ENCODE measurements at regions not wholly inside any gene's neighbourhood (a gene's known extent, or its start where the extent isn't known, plus 50 kb on each side); places are given as distances from the start of the nearest gene placed in this dataset.

GRCh38 chr1:81498471-81499462 is 302.0 kb upstream of the ADGRL2 start:
- Histone ChIP-seq H3K27me3 (replicated peaks; ENCODE audit: insufficient read depth) (no peaks in the 10 kb centered on the region), H3K4me1 (replicated peaks) (no peaks in the 10 kb centered on the region), H3K27ac (no peak overlapping the region), H3K9me3 (no peaks in the 10 kb centered on the region), H3K36me3 (no peaks in the 10 kb centered on the region), H3K4me3 (no peak overlapping the region)
- no peak for DNase-seq (ENCODE audit: low spot score)
- TF ChIP-seq CTCF (IDR thresholded peaks at IDR 0.05) (no peak), POLR2A (IDR thresholded peaks at IDR 0.05) (no peak)
- intact Hi-C loops (cut with DNase I) = no loop called here
- WGBS = 14% methylated on average over 5 of the region's 5 CpGs

GRCh38 chr1:81496349-81496748 is 304.4 kb upstream of the ADGRL2 start:
- H3K4me3 ChIP-seq = no peak overlapping the region
- no peak overlapping the region for H3K27ac ChIP-seq
- WGBS = 48% methylated on average over 2 of the region's 2 CpGs
- TF ChIP-seq POLR2AphosphoS5 (IDR thresholded peaks at IDR 0.05) (no peak), CTCF (IDR thresholded peaks at IDR 0.05) (no peak), POLR2A (IDR thresholded peaks at IDR 0.05) (no peak)
- no peaks in the 10 kb centered on the region for H3K27me3 ChIP-seq (replicated peaks; ENCODE audit: insufficient read depth)
- no peak for DNase-seq (ENCODE audit: low spot score)
- no peaks in the 10 kb centered on the region for H3K36me3 ChIP-seq
- no peaks in the 10 kb centered on the region for H3K9me3 ChIP-seq
- H3K4me1 ChIP-seq (replicated peaks) = no peaks in the 10 kb centered on the region
- intact Hi-C loops (cut with DNase I) = no loop called here

- intact Hi-C loops (cut with DNase I) = no loop called here
- Histone ChIP-seq H3K9me3 (no peaks in the 10 kb centered on the region), H3K36me3 (no peaks in the 10 kb centered on the region), H3K4me3 (no peak overlapping the region), H3K27ac (no peak overlapping the region), H3K4me1 (replicated peaks) (no peaks in the 10 kb centered on the region), H3K27me3 (replicated peaks; ENCODE audit: insufficient read depth) (no peaks in the 10 kb centered on the region)
- DNase-seq (ENCODE audit: low spot score) = no peak
- 61% methylated on average over 5 of the region's 5 CpGs for WGBS
- TF ChIP-seq POLR2AphosphoS5 (IDR thresholded peaks at IDR 0.05) (no peak), POLR2A (IDR thresholded peaks at IDR 0.05) (no peak)
Measured at GRCh38 chr1:81493102-81493869, 307.4 kb upstream of the ADGRL2 start.

GRCh38 chr1:81492628-81493027 is 308.1 kb upstream of the ADGRL2 start:
- 98% methylated on average over 1 of the region's 1 CpG for WGBS
- no peaks in the 10 kb centered on the region for H3K36me3 ChIP-seq
- no peaks in the 10 kb centered on the region for H3K27me3 ChIP-seq (replicated peaks; ENCODE audit: insufficient read depth)
- no peaks in the 10 kb centered on the region for H3K4me1 ChIP-seq (replicated peaks)
- intact Hi-C loops (cut with DNase I) = no loop called here
- H3K4me3 ChIP-seq = no peak overlapping the region
- DNase-seq (ENCODE audit: low spot score) = no peak
- no peak for TF ChIP-seq POLR2A (IDR thresholded peaks at IDR 0.05)
- no peak for TF ChIP-seq CTCF (IDR thresholded peaks at IDR 0.05)
- TF ChIP-seq POLR2AphosphoS5 (IDR thresholded peaks at IDR 0.05) = no peak
- H3K27ac ChIP-seq = no peak overlapping the region
- H3K9me3 ChIP-seq = no peaks in the 10 kb centered on the region

- Histone ChIP-seq H3K9me3 (no peaks in the 10 kb centered on the region), H3K27ac (no peak overlapping the region), H3K36me3 (no peaks in the 10 kb centered on the region), H3K4me3 (no peak overlapping the region), H3K27me3 (replicated peaks; ENCODE audit: insufficient read depth) (no peaks in the 10 kb centered on the region), H3K4me1 (replicated peaks) (no peaks in the 10 kb centered on the region)
- TF ChIP-seq CTCF (IDR thresholded peaks at IDR 0.05) = no peak
- no peak for TF ChIP-seq POLR2A (IDR thresholded peaks at IDR 0.05)
- TF ChIP-seq POLR2AphosphoS5 (IDR thresholded peaks at IDR 0.05) = no peak
- DNase-seq (ENCODE audit: low spot score) = no peak
- intact Hi-C loops (cut with DNase I) = no loop called here
- 97% methylated on average over 1 of the region's 1 CpG for WGBS
Measured at GRCh38 chr1:81490614-81491013, 310.1 kb upstream of the ADGRL2 start.

Data from prostate gland (tissue), 2 donors.